22Rv1 (cell line): ENCODE measurements at regions not wholly inside any gene's neighbourhood (a gene's known extent, or its start where the extent isn't known, plus 50 kb on each side); places are given as distances from the start of the nearest gene placed in this dataset.

Source experiments
- CTCF ChIP-seq: fragments of 450-650 bp; IDR thresholded peaks from 2 replicates; pipeline ENCODE4 v1.5.1; 2017; ENCODE audit warnings: mild to moderate bottlenecking
- ZFX ChIP-seq: fragments of 450-650 bp; IDR thresholded peaks from 2 replicates; pipeline ENCODE4 v1.6.1; 2017; ENCODE audit warnings: antibody characterized with exemption, borderline replicate concordance

- TF ChIP-seq CTCF, result no peak
- no peak for TF ChIP-seq ZFX
Observed at GRCh38 chr4:187414716-187415115, 580.9 kb upstream of the ZFP42 start.
